ENCODE measurements at regions not wholly inside any gene's neighbourhood (a gene's known extent, or its start where the extent isn't known, plus 50 kb on each side); places are given as distances from the start of the nearest gene placed in this dataset.

DNA sequence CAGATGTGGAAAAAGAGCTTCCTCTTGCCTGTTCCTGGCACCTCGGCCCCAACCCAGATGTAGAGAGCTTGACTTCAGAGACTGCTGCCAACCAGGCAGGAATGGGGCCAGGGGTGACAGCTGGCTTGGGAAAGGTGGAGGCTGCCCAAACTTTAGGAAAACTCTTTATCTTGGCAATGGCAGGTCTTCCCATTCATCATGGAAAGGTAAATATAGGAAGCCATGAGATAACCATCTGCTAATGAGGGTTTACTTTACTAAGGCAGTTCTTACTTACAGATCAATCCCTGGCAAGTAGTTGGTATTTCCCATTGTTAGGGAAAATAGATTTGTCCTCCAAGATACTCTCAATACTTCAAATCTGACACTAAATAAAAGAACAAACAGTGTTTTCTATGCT, 143.1 kb upstream of the NUDT4 start:
- Histone ChIP-seq H3K27me3 (ENCODE audit: control insufficient read depth, insufficient read depth, low read length) (no peaks in the 10 kb centered on the region), H3K4me2 (ENCODE audit: low read depth, low read length) (no peak overlapping the region), H2BK15ac (ENCODE audit: low read depth, low read length) (no peak overlapping the region; the same call in 2 of the 3 replicates), H2AK5ac (ENCODE audit: low read depth, low read length) (no peak overlapping the region), H4K91ac (ENCODE audit: insufficient read depth, low read depth, low read length) (no peak overlapping the region), H3K18ac (ENCODE audit: low read depth, low read length) (no peak overlapping the region), H3K27ac (ENCODE audit: insufficient read depth, low read length) (no peak overlapping the region), H3K9me3 (ENCODE audit: control insufficient read depth, insufficient read depth, low read length) (peaks cover 2% of the 10 kb centered on the region; the same call in 1 of the 2 replicates), H3K9me1 (ENCODE audit: insufficient read depth, low read length) (no peaks in the 10 kb centered on the region), H3K79me1 (ENCODE audit: low read depth in 1 of 2, low read length in 2 of 2) (no peaks in the 10 kb centered on the region), H3K36me3 (ENCODE audit: control insufficient read depth, insufficient read depth, low read length) (no peaks in the 10 kb centered on the region), H2BK20ac (ENCODE audit: low read depth, low read length) (0 out of 2 replicates have a peak overlapping the region, but pooled peaks have one; percentile 3), H3K9ac (ENCODE audit: low read depth, low read length) (no peak overlapping the region), H3K4me3 (ENCODE audit: insufficient read depth, low read depth, low read length) (no peak overlapping the region), H3K56ac (ENCODE audit: extremely low read depth, insufficient read depth, low read length) (no peak overlapping the region), H3K4ac (ENCODE audit: low read depth, low read length) (no peak overlapping the region), H3K23ac (ENCODE audit: low read depth, low read length) (no peak overlapping the region), H3K4me1 (ENCODE audit: control insufficient read depth, insufficient read depth, low read length) (peaks cover 4% of the 10 kb centered on the region), H2BK120ac (ENCODE audit: low read depth, low read length) (no peak overlapping the region), H2BK5ac (ENCODE audit: low read depth, low read length, poor library complexity, severe bottlenecking) (no peak overlapping the region), H4K8ac (ENCODE audit: low read depth in 2 of 2, low read length in 2 of 2) (no peak overlapping the region), H4K20me1 (ENCODE audit: insufficient read depth, low read length) (no peaks in the 10 kb centered on the region), H3K14ac (replicated peaks; ENCODE audit: low read depth, low read length) (no peak overlapping the region), H4K5ac (ENCODE audit: low read depth, low read length) (no peak overlapping the region), H2AK9ac (replicated peaks; ENCODE audit: low read depth, low read length, poor library complexity) (peak overlapping the region; percentile 68), H2AFZ (replicated peaks; ENCODE audit: low read length, poor library complexity) (no peak overlapping the region)
- no peak for TF ChIP-seq RFX5 (IDR thresholded peaks at IDR 0.05; ENCODE audit: low read depth, low read length)
- no peak for TF ChIP-seq POLR2A (IDR thresholded peaks at IDR 0.05; ENCODE audit: low read depth, low read length)
- TF ChIP-seq FOS (IDR thresholded peaks at IDR 0.05; ENCODE audit: low read depth, low read length): no peak
- BruUV-seq (replicated peaks): no TSS peak
- ChIA-PET POLR2A (ENCODE audit: unreplicated experiment) (no interaction called here), CTCF (no interaction called here)
- no CpG with 5 or more reads among the region's 1 CpG for WGBS, 2 experiments (ENCODE audit: extremely low coverage in 2 of 2, insufficient read length in 1 of 2)
- in situ Hi-C loops (cut with MboI; ENCODE audit: low sequenced_read_pairs): no loop called here
- DNase-seq (no peak), ATAC-seq (ENCODE audit: low read depth) (no peak)
- intact Hi-C loops (cut with micrococcal nuclease): no loop called here
- dilution Hi-C loops (cut with HindIII; ENCODE audit: low sequenced_read_pairs, unreplicated experiment): no loop called here

All from IMR-90 (cell line).